Hepatic stellate cell (primary cell): ENCODE measurements at regions not wholly inside any gene's neighbourhood (a gene's known extent, or its start where the extent isn't known, plus 50 kb on each side); places are given as distances from the start of the nearest gene placed in this dataset.

Source experiments
- DNase-seq: peaks from one replicate; pipeline ENCODE4 v3.0.0; 2011; ENCODE audit warnings: low spot score

DNA sequence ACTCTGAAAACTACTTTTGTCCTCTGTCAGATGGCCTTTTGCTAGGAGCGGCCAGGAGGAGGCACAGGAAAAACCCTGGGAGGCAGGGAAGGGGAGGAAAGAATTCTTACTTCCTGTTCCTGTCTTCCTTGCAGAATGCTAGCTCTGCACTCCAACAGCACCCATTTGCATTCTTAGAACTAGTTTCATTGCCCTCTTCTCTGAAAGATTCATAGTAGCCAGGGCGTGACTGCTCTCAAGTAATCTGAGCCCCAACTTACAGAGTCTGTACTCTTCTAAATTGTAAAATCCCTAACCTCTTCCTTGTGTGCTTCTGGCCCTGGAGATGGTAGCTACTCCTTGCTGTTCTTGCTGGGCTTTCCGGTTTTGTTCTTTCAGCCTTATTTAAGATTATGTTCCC is 75.3 kb upstream of the STEAP1 start:
- DNase-seq: no peak

DNA sequence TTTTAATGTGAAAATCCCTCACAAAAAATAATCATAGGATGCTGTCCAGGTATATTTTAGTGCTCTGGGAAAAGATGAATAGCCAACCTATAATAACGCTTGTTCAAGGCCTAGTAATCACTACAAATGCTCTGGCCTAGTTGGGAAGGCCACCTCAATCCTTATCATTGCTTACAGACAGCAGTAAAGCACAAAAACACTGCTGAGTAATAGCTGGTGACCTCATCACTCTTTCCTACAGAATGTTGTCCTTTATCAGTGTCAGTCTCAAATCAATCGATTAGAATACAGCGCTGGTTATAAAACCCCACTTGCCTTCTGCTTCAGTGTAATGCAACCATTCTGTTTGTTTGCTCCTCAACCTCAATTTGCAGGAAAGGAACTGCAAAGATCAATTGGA is 72.6 kb upstream of the STEAP1 start:
- DNase-seq: no peak

DNA sequence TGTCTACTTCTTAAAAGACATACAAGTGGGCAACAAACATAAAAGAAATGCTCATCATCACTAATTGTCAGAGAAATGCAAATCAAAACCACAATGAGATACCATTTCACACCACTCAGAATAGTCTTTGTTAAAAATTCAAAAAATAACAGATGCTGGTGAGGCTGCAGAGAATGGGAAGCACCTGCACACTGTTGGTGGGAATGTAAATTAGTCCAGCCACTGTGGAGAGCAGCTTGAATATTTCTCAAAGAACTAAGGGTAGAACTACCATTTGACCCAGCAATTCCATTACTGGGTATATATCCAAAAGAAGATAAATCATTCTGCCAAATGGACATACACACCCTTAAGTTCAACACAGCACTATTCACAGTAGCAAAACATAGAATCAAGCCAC is 61.8 kb upstream of the STEAP1 start:
- no peak for DNase-seq

DNA sequence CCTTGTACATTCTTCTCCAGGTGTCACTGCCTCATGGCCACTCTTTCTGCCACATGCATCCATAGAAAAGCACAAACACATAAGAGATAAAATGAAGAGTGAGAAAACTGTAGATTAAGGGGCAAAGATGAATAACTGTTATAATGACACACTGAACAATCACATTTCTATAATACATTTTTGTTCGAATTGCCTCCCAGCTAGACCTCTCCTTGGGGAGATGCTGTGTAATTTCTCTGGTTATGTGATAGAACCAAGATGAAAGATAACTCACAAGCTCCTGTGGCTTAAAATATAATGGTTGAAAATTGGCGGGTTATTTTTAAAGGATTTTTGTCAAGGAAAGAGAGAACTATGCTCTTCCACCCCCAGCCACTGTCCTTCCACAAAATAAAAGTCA is 60.2 kb upstream of the STEAP1 start:
- no peak for DNase-seq
